H4 (cell line): ENCODE measurements at regions not wholly inside any gene's neighbourhood (a gene's known extent, or its start where the extent isn't known, plus 50 kb on each side); places are given as distances from the start of the nearest gene placed in this dataset.

ENCODE experiments used
- DNase-seq: peaks from one replicate; pipeline ENCODE4 v3.0.0-alpha.2; 2015; ENCODE audit warnings: low spot score

DNA sequence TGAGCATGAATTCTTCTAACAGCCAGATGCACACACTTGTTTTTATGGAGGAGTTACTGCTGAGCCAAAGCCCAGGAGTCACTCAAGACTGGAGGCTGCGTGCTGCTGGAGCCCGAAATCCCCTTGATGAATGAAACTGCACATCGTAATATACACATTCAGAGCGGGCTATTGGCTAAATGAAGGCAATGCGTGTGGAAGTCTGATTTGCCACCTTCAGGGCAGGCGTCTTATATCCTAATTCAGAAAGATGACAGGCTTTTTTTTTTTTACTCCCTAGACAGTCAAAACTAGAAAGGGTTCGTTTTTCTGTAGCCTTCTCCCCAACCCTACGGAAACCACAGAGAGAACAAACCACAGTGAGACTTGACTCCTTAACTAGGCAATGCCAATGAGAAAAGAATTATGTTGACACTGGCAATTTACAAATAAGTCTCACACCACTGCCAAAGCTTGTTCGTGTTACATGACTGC lies 227.2 kb upstream of the KLF14 start:
- DNase-seq: peak; percentile 94

GRCh38 chr7:130962109-130962508 lies 228.1 kb upstream of the KLF14 start:
- DNase-seq: no peak

DNA sequence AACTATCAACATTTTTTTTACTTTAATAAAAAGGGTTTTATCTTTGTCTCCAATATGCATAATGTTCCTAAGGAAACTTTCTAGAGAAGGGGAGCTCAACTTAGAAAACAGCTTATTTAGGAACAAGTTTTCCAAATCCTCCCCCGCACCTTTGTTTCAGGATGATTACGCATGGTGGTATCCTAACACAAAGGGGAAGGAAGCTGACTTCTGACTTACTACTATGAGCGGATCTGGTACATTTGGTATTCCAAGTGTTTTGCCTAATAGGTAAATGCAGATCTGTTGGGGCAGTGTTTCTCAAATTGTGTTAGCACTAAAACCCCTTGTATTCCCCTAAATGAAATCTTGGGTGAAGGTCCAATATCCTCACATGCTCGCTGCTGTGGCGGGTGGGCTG lies 229.3 kb upstream of the KLF14 start:
- DNase-seq: no peak

GRCh38 chr7:130965515-130965914 lies 231.5 kb upstream of the KLF14 start:
- DNase-seq: no peak

DNA sequence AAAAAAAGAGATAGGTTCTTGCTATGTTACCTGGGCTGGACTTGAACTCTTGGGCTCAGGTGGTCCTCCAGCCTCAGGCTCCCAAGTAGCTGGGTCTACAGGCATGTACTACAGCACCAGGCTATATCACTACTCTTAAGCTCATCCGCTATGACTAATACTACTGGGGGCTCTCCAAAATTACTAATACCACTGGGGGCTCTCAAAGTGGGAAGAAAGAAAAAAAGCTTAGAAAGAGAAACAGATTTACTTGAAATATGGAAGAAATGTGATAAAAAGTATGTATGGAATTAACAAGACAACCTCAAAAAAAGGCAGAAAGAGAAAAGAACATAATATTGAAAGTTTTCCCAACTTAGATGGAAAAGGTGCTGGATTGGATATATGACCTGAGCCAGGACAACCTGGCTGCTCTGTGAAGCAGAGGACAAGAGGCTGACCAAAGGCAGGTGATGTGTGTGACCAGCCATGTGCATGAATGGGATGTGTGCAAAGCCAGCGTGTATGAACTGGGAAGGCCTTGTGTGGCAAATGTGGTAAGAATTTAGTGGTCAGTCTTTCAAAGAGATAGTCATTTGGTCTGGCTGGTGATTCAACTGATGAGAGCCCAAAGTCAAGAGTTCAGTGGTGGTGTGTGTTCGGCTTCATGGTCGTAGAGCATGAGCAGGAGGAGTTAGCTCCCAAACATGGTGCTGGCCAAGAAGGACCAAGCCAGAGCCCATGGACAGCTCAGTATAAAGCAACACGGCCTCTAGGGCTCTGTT lies 232.4 kb upstream of the KLF14 start:
- DNase-seq: no peak

DNA sequence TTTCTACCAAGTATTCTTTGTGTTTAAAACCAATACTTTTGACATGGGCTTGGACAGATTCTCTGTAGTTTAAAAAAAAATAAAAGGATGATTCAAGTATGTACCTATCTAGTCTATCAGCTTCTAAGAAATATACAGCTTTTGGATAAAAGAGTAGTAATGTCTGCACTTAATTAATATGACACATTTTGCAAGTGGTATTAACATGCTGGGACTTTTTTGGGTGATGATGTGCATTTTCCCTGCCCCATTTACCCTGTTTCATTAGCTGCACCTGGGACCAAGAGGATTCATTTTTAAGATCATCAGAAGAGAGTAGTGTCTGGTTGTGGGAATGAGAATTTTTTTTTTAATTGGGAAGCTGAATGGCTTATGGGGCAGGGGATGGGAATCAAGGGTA lies 236.2 kb upstream of the KLF14 start:
- no peak for DNase-seq

- no peak for DNase-seq
These were observed 236.7 kb upstream of the KLF14 start for GRCh38 chr7:130970696-130971095.

GRCh38 chr7:130971297-130971696 lies 237.3 kb upstream of the KLF14 start:
- DNase-seq: no peak

GRCh38 chr7:130972201-130972600 lies 238.2 kb upstream of the KLF14 start:
- DNase-seq: no peak

DNA sequence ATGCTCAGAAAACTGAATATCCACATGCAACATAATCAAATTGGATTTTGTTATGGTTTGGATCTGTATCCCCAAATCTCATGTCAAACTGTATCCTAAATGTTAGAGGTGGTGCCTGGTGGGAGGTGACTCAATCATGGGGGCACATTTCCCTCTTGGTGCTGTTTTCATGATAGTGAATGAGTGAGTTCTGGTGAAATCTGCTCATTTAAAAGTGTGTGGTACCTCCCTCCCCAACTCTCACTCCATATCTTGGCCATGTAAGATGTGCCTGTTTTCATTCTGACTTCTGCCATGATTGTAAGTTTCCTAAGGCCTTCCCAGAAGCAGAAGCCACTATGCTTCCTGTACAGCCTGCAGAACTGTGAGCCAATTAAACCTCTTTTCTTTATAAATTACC lies 239.6 kb upstream of the KLF14 start:
- DNase-seq: no peak

DNA sequence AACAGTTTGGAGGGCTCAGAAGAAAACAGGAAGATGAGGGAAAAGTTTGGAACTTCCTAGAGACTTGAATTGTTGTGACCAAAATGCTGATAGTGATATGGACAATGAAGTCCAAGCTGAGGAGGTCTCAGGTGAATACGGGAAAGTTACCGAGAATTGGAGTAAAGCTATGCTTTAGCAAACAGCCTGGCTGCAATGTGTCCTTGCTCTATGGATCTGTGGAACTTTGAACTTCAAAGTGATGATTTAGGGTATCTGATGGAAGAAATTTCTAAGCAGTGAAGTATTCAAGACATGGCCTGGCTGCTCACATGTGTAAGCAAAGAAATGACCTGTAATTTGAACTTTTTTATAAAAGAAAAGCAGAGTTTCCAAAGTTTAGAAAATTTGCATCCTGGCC lies 240.2 kb upstream of the KLF14 start:
- no peak for DNase-seq

- no peak for DNase-seq
These were observed 240.8 kb upstream of the KLF14 start for GRCh38 chr7:130974794-130975193.

- no peak for DNase-seq
These were observed 241.7 kb upstream of the KLF14 start for GRCh38 chr7:130975731-130976130.

GRCh38 chr7:130982160-130982638 lies 248.2 kb upstream of the KLF14 start:
- DNase-seq: peak; percentile 51

- DNase-seq: no peak
These were observed 248.6 kb upstream of the KLF14 start for GRCh38 chr7:130982651-130983050.

- DNase-seq: no peak
These were observed 251.4 kb upstream of the KLF14 start for GRCh38 chr7:130985361-130985760.

DNA sequence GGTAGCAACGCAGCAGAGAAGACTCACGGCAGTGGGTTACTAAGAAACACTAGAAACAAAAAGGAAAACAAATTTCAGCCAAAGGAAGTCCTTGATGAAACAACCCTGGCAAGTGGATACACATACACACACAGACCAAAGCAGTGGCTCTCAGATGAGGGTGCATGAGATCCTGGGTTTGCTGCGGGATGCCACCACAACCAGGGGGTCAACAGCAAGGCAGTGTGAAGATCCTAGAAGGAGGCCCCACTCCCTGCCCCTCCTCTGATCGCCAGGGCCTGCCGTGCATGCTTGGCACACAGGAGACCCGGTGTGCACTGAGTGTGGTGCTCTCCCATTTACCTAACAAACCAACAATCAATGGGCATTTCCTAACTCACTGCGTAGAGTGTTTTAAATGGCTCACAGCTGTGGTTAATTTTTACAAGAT lies 252.3 kb upstream of the KLF14 start:
- no peak for DNase-seq

- no peak for DNase-seq
These were observed 253.1 kb upstream of the KLF14 start for GRCh38 chr7:130987092-130987491.

DNA sequence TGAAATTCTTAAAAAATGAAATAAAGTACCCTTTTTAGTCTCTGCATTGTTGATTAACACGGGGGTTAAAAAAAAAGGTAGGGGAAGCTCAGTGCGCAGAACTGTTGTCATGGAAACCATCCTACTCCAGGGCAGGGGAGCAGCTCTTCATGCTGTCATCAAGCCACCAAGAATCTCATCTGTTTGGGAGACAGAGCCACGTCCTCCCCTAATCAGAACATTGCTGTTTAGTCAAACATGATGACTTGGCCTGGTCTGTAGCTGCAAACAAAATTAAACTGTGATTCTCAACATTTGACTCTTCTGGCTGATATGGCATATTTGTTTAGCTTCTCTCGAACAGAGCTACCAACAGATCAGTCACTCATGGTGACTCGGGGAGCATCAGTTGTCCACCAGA lies 254.4 kb upstream of the KLF14 start:
- DNase-seq: no peak

GRCh38 chr7:130989101-130989795 lies 255.2 kb upstream of the KLF14 start:
- DNase-seq: no peak

- DNase-seq: no peak
These were observed 256.3 kb upstream of the KLF14 start for GRCh38 chr7:130990178-130990832.

DNA sequence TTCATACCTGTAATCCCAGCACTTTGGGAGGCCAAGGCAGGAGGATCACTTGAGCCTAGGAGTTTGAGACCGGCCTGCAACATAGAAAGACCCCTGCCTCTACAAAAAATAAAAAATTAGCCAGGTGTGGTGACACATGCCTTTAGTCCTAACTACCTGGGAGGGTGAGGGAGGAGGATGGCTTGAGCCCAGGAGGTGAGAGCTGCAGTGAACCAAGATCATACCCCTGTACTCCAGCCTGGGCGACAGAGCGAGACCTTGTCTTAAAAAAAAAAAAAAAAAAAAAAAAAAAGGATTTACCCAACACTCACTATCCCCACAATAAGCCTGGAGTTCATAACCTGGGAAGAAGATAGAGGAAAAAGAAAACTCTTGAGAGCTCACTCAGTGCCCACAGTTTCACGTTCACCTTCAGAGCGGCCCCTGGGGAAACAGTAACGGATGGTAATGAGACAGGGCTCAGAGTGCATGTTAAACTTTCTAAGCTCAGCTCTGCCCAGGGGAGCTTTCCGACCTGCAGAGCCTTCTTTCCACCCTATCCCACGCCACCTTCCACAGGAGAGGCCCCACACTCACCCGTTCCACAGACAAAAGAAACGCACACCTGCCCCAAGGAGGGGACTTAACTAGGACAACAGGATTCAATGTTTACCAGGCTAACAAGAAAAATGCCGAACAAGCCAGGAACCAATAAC lies 259.8 kb upstream of the KLF14 start:
- no peak for DNase-seq
